Activated naive CD4-positive, alpha-beta T cell treated with anti-CD3 and anti-CD28 coated beads, Interleukin-2, amount 50 U/mL, for 24 hours (primary cell): ENCODE measurements at regions not wholly inside any gene's neighbourhood (a gene's known extent, or its start where the extent isn't known, plus 50 kb on each side); places are given as distances from the start of the nearest gene placed in this dataset.
"Not testable (repeated sequence)": the region's sequence is repeated elsewhere in the genome, so short reads cannot be mapped to it uniquely, and the experiment has no call there.

Experiments
- H3K27ac Mint-ChIP-seq: one replicate; pipeline ENCODE4 v1.8.0; 2021; ENCODE audit warnings: mild to moderate bottlenecking, mixed read lengths
- H3K27me3 Mint-ChIP-seq: one replicate; pipeline ENCODE4 v1.8.0; 2021; ENCODE audit warnings: mixed read lengths
- H3K36me3 Mint-ChIP-seq: one replicate; pipeline ENCODE4 v1.8.0; 2021; ENCODE audit warnings: mixed read lengths
- H3K4me1 Mint-ChIP-seq: one replicate; pipeline ENCODE4 v1.8.0; 2021; ENCODE audit warnings: mixed read lengths
- H3K4me3 Mint-ChIP-seq: one replicate; pipeline ENCODE4 v1.8.0; 2021; ENCODE audit warnings: mild to moderate bottlenecking, mixed read lengths
- H3K9me3 Mint-ChIP-seq: one replicate; pipeline ENCODE4 v1.8.0; 2021; ENCODE audit warnings: mixed read lengths

GRCh38 chr18:8933714-8934284 lies 168.7 kb upstream of the NDUFV2 start:
- peaks cover 2% of the 10 kb centered on the region for H3K27me3 Mint-ChIP-seq
- no peaks in the 10 kb centered on the region for H3K36me3 Mint-ChIP-seq
- H3K27ac Mint-ChIP-seq = no peak overlapping the region
- H3K9me3 Mint-ChIP-seq = peaks cover 7% of the 10 kb centered on the region
- H3K4me3 Mint-ChIP-seq = no peak overlapping the region
- H3K4me1 Mint-ChIP-seq = no peaks in the 10 kb centered on the region

GRCh38 chr18:8935346-8935745 lies 167.2 kb upstream of the NDUFV2 start:
- H3K27me3 Mint-ChIP-seq, H3K9me3 Mint-ChIP-seq, H3K36me3 Mint-ChIP-seq, H3K27ac Mint-ChIP-seq, H3K4me3 Mint-ChIP-seq, H3K4me1 Mint-ChIP-seq: not testable (repeated sequence)

DNA sequence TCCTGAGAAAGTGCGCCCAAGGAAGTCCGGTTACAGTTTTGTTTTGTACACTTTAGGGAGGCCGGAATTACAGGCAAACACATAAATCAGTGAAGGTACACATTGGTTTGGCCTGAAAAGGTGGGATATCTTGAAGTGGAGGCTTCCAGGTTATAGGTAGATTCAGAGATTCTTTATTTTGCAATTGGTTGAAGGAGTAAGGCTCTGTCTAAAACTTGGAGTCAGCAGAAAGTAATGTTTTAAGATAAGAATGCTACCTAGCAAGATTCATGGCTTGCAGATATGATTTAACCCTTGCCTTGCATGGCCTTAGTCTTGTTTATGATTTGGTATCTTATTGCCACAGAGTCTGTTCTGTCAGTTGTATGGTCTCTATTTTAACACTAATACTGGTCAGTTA lies 165.9 kb upstream of the NDUFV2 start:
- Mint-ChIP-seq H3K36me3 (no peaks in the 10 kb centered on the region), H3K4me3 (no peak overlapping the region), H3K4me1 (no peaks in the 10 kb centered on the region), H3K27ac (no peak overlapping the region), H3K27me3 (no peaks in the 10 kb centered on the region), H3K9me3 (no peaks in the 10 kb centered on the region)

DNA sequence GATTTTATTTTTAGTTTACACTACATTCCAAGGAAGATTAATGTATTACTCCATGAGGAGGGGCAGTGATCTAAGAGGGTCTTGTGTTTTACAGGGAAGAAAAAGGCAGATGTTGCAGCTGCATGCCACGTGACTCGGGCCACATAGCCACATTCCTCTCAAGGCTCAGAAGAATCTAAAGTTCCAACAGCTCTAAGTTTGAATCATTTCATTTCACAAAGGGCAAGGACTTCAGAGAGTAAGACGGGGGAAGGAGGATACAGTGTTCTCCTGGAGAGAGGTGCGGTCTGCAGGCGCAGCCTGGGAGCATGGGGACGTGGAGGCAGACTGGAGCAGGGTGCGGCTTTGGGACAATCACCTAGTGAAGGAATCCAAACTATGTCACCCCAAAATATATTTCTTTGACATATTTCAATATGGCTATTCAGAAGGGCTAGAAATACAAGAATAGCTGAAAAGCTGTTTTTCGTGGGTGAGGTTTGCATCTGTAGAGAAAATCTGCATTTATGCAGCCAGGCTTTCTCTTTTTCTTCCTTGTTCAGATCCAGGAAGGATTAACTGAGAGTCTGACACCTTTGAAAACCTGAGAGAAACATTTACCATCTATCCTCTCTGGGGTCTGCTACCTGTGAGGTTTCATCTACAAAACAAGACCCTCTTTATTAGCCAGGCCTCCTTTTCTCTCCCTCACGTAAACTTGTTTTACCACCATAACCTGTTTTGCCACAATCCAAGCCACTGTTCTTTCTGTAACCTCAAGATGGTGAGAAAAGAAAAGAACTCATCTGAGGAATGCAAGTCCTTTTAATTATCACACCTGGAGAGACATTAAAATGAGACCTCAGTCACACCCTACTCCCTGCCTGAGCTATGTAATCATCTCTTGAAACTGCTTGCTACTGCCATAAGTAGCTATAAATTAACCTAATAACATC lies 165.1 kb upstream of the NDUFV2 start:
- Mint-ChIP-seq H3K9me3 (no peaks in the 10 kb centered on the region), H3K27me3 (no peaks in the 10 kb centered on the region), H3K4me1 (no peaks in the 10 kb centered on the region), H3K27ac (no peak overlapping the region), H3K4me3 (no peak overlapping the region), H3K36me3 (no peaks in the 10 kb centered on the region)

- H3K27ac Mint-ChIP-seq = no peak overlapping the region
- H3K36me3 Mint-ChIP-seq = no peaks in the 10 kb centered on the region
- H3K9me3 Mint-ChIP-seq = no peaks in the 10 kb centered on the region
- H3K4me1 Mint-ChIP-seq = no peaks in the 10 kb centered on the region
- no peaks in the 10 kb centered on the region for H3K27me3 Mint-ChIP-seq
- no peak overlapping the region for H3K4me3 Mint-ChIP-seq
Observed at GRCh38 chr18:8938817-8939216, 163.7 kb upstream of the NDUFV2 start.

- Mint-ChIP-seq H3K36me3 (peaks cover 1% of the 10 kb centered on the region), H3K27ac (no peak overlapping the region), H3K9me3 (peaks cover 6% of the 10 kb centered on the region), H3K27me3 (no peaks in the 10 kb centered on the region), H3K4me1 (no peaks in the 10 kb centered on the region), H3K4me3 (no peak overlapping the region)
Observed at GRCh38 chr18:8942021-8942908, 160.2 kb upstream of the NDUFV2 start.

GRCh38 chr18:8942909-8943545 lies 159.5 kb upstream of the NDUFV2 start:
- H3K27ac Mint-ChIP-seq = no peak overlapping the region
- H3K4me1 Mint-ChIP-seq = no peaks in the 10 kb centered on the region
- H3K36me3 Mint-ChIP-seq = peaks cover 1% of the 10 kb centered on the region
- peaks cover 6% of the 10 kb centered on the region for H3K9me3 Mint-ChIP-seq
- H3K4me3 Mint-ChIP-seq = no peak overlapping the region
- H3K27me3 Mint-ChIP-seq = peaks cover 2% of the 10 kb centered on the region

- peaks cover 6% of the 10 kb centered on the region for H3K9me3 Mint-ChIP-seq
- H3K36me3 Mint-ChIP-seq = peaks cover 1% of the 10 kb centered on the region
- peaks cover 3% of the 10 kb centered on the region for H3K27me3 Mint-ChIP-seq
- H3K27ac Mint-ChIP-seq = no peak overlapping the region
- no peaks in the 10 kb centered on the region for H3K4me1 Mint-ChIP-seq
- no peak overlapping the region for H3K4me3 Mint-ChIP-seq
Observed at GRCh38 chr18:8943900-8944870, 158.3 kb upstream of the NDUFV2 start.

GRCh38 chr18:8944871-8945245 lies 157.6 kb upstream of the NDUFV2 start:
- H3K27me3 Mint-ChIP-seq = peaks cover 3% of the 10 kb centered on the region
- no peak overlapping the region for H3K4me3 Mint-ChIP-seq
- H3K27ac Mint-ChIP-seq = no peak overlapping the region

GRCh38 chr18:8945514-8945913 lies 157.0 kb upstream of the NDUFV2 start:
- Mint-ChIP-seq H3K36me3 (peaks cover 1% of the 10 kb centered on the region), H3K27me3 (peaks cover 3% of the 10 kb centered on the region), H3K4me3 (no peak overlapping the region), H3K27ac (no peak overlapping the region), H3K9me3 (peaks cover 6% of the 10 kb centered on the region), H3K4me1 (no peaks in the 10 kb centered on the region)

More at GRCh38 chr18:8944871-8945245, 157.6 kb upstream of the NDUFV2 start:
- H3K9me3 Mint-ChIP-seq = peaks cover 6% of the 10 kb centered on the region
- H3K4me1 Mint-ChIP-seq = no peaks in the 10 kb centered on the region
- H3K36me3 Mint-ChIP-seq = peaks cover 1% of the 10 kb centered on the region

GRCh38 chr18:8946066-8946838 lies 156.2 kb upstream of the NDUFV2 start:
- H3K27me3 Mint-ChIP-seq = peaks cover 3% of the 10 kb centered on the region
- no peak overlapping the region for H3K4me3 Mint-ChIP-seq
- H3K4me1 Mint-ChIP-seq = no peaks in the 10 kb centered on the region
- peaks cover 6% of the 10 kb centered on the region for H3K9me3 Mint-ChIP-seq
- no peak overlapping the region for H3K27ac Mint-ChIP-seq
- H3K36me3 Mint-ChIP-seq = peaks cover 1% of the 10 kb centered on the region

DNA sequence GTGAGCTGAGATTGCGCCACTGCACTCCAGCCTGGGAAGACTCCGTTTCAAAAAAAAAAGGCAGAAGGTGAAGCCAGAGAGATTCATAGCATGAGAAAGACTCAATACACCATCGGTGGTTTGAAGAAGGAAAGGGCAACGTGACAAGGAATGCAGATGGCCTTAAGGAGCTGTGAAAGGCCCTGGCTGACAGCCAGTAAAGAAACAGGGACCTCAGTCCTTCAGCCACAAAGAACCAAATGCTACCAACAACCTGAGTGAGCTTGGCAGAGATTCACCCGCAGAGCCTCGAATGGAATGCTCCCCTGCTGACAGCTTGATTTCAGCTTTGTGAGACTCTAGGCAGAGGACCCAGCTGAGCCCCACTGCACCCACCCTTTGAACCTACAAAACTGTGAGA lies 154.9 kb upstream of the NDUFV2 start:
- H3K4me1 Mint-ChIP-seq = peaks cover 4% of the 10 kb centered on the region
- no peak overlapping the region for H3K4me3 Mint-ChIP-seq
- H3K27ac Mint-ChIP-seq = no peak overlapping the region
- H3K27me3 Mint-ChIP-seq = peaks cover 3% of the 10 kb centered on the region
- H3K36me3 Mint-ChIP-seq = peaks cover 1% of the 10 kb centered on the region
- H3K9me3 Mint-ChIP-seq = peaks cover 6% of the 10 kb centered on the region

GRCh38 chr18:8948011-8948410 lies 154.5 kb upstream of the NDUFV2 start:
- Mint-ChIP-seq H3K36me3 (peaks cover 1% of the 10 kb centered on the region), H3K4me1 (peaks cover 4% of the 10 kb centered on the region), H3K9me3 (peaks cover 6% of the 10 kb centered on the region), H3K4me3 (no peak overlapping the region), H3K27ac (no peak overlapping the region), H3K27me3 (peaks cover 3% of the 10 kb centered on the region)
